ENCODE measurements at regions not wholly inside any gene's neighbourhood (a gene's known extent, or its start where the extent isn't known, plus 50 kb on each side); places are given as distances from the start of the nearest gene placed in this dataset.

DNA sequence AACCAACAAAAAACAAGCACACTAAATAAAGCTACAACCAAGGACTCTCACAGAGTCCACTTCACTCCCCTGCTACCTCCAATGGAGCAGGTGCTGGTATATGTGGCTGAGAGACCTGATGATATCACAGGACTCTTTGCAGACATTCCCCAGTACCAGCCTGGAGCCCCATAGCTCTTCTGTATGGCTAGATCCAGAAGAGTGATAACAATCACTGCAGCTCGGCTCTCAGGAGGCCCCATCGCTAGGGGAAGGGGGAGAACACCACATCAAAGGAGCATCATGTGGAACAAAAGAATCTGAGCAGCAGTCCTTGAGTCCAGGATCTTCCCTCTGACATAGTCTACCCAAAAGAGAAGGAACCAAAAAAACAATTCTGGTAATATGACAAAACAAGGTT, 237.1 kb upstream of the TLL1 start:
- TF ChIP-seq EZH2 (IDR thresholded peaks at IDR 0.05) (no peak), POLR2AphosphoS5 (IDR thresholded peaks at IDR 0.05; ENCODE audit: borderline replicate concordance, low read depth, low read length) (no peak), FOXP2 (optimal IDR thresholded peaks at IDR 0.05; ENCODE audit: control extremely low read depth, extremely low read length, insufficient read depth) (no peak)
